ENCODE measurements at regions not wholly inside any gene's neighbourhood (a gene's known extent, or its start where the extent isn't known, plus 50 kb on each side); places are given as distances from the start of the nearest gene placed in this dataset.

DNA sequence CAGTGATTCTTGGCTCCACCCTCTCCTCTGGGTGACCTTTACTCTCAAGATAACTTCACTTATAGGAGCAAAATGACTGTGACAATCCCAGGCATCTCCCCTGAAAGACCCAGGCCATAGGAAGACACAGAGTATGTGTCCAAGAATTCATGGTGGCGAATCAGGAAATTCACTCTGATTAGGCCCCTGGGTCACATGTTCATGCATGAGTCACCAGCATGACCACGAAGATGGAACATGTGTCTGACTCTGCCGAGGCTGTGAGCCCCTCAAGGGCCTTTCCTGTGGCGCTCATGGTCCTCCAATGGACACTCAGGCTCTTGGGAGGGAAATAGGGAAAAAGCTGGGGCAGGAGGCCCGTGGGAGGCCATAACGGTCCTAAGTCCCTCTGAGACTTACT, 74.0 kb upstream of the TEX51 start:
- ChIA-PET CTCF (no interaction called here), POLR2A (no interaction called here), RAD21 (ENCODE audit: low non-redundant PET in 1 of 2, low total read pairs in 2 of 2, uncharacterized antibody in 2 of 2, unreplicated experiment in 2 of 2) (no interaction called here)
- no peaks in the 10 kb centered on the region for H3K9me2 ChIP-seq (ENCODE audit: insufficient read depth)
- H3K9ac ChIP-seq (ENCODE audit: low read length), result no peak overlapping the region
- no peak overlapping the region for H2AFZ ChIP-seq (ENCODE audit: low read depth, low read length, poor library complexity, severe bottlenecking)
- H3K4me3 ChIP-seq (replicated peaks in 1 of 2; ENCODE audit: low read depth in 1 of 2, low read length in 2 of 2), result no peak overlapping the region
- no peak overlapping the region for H3K4me2 ChIP-seq (ENCODE audit: low read length)
- no peaks in the 10 kb centered on the region for H3K36me3 ChIP-seq (ENCODE audit: control insufficient read depth in 1 of 2, insufficient read depth in 2 of 2, low read length in 2 of 2)
- TF ChIP-seq EGR1 (IDR thresholded peaks at IDR 0.05; ENCODE audit: low read depth) (no peak), RAD21 (IDR thresholded peaks at IDR 0.05; ENCODE audit: low read depth) (no peak), CEBPB (IDR thresholded peaks at IDR 0.05; ENCODE audit: low read depth) (no peak), POLR2A (IDR thresholded peaks at IDR 0.05; ENCODE audit: borderline replicate concordance, extremely low read depth, insufficient read depth, insufficient read length) (no peak)
- H3K27ac ChIP-seq (ENCODE audit: low read depth, low read length), result no peak overlapping the region
- no peaks in the 10 kb centered on the region for H3K9me3 ChIP-seq (ENCODE audit: control insufficient read depth in 1 of 2, insufficient read depth in 1 of 2, low read depth in 1 of 2, low read length in 2 of 2)
- H3K4me1 ChIP-seq (ENCODE audit: control insufficient read depth in 1 of 2, insufficient read depth in 2 of 2, low read length in 2 of 2), result no peaks in the 10 kb centered on the region
- BruUV-seq (replicated peaks), result no TSS peak
- ATAC-seq (no peak), DNase-seq (ENCODE audit: low read depth, low spot score) (no peak)
- H4K20me1 ChIP-seq (ENCODE audit: insufficient read depth), result no peaks in the 10 kb centered on the region
- no peaks in the 10 kb centered on the region for H3K79me2 ChIP-seq (ENCODE audit: insufficient read depth, low read length)
- intact Hi-C loops (cut with micrococcal nuclease), result no loop called here
- H3K27me3 ChIP-seq (ENCODE audit: insufficient read depth, low read length), result peaks cover 28% of the 10 kb centered on the region

GRCh38 chr2:126825316-126825715, 73.4 kb upstream of the TEX51 start:
- intact Hi-C loops (cut with micrococcal nuclease), result no loop called here
- no peak for ATAC-seq
- no peak overlapping the region for H3K4me2 ChIP-seq (ENCODE audit: low read length)
- H3K79me2 ChIP-seq (ENCODE audit: insufficient read depth, low read length), result no peaks in the 10 kb centered on the region
- peaks cover 27% of the 10 kb centered on the region for H3K27me3 ChIP-seq (ENCODE audit: insufficient read depth, low read length)
- ChIA-PET RAD21 (ENCODE audit: low non-redundant PET in 1 of 2, low total read pairs in 2 of 2, uncharacterized antibody in 2 of 2, unreplicated experiment in 2 of 2) (no interaction called here), CTCF (no interaction called here), POLR2A (no interaction called here)
- no peak for DNase-seq (ENCODE audit: low read depth, low spot score)
- no peak overlapping the region for H3K9ac ChIP-seq (ENCODE audit: low read length)
- no peaks in the 10 kb centered on the region for H3K4me1 ChIP-seq (ENCODE audit: control insufficient read depth in 1 of 2, insufficient read depth in 2 of 2, low read length in 2 of 2)
- no peak overlapping the region for H2AFZ ChIP-seq (ENCODE audit: low read depth, low read length, poor library complexity, severe bottlenecking)
- H4K20me1 ChIP-seq (ENCODE audit: insufficient read depth), result no peaks in the 10 kb centered on the region
- no peak overlapping the region for H3K4me3 ChIP-seq (replicated peaks in 1 of 2; ENCODE audit: low read depth in 1 of 2, low read length in 2 of 2)
- H3K36me3 ChIP-seq (ENCODE audit: control insufficient read depth in 1 of 2, insufficient read depth in 2 of 2, low read length in 2 of 2), result no peaks in the 10 kb centered on the region
- no TSS peak for BruUV-seq (replicated peaks)
- H3K9me2 ChIP-seq (ENCODE audit: insufficient read depth), result no peaks in the 10 kb centered on the region
- no peaks in the 10 kb centered on the region for H3K9me3 ChIP-seq (ENCODE audit: control insufficient read depth in 1 of 2, insufficient read depth in 1 of 2, low read depth in 1 of 2, low read length in 2 of 2)
- no peak overlapping the region for H3K27ac ChIP-seq (ENCODE audit: low read depth, low read length)
- TF ChIP-seq CBX3 (IDR thresholded peaks at IDR 0.05; ENCODE audit: low read depth) (no peak), ELF1 (IDR thresholded peaks at IDR 0.05; ENCODE audit: borderline replicate concordance, low read depth) (no peak), SP1 (IDR thresholded peaks at IDR 0.05; ENCODE audit: low read depth) (no peak), RAD21 (IDR thresholded peaks at IDR 0.05; ENCODE audit: low read depth) (no peak), POLR2AphosphoS5 (IDR thresholded peaks at IDR 0.05; ENCODE audit: low read depth, low read length) (no peak), EGR1 (IDR thresholded peaks at IDR 0.05; ENCODE audit: low read depth) (no peak), ZFX (IDR thresholded peaks at IDR 0.05) (no peak), POLR2A (IDR thresholded peaks at IDR 0.05; ENCODE audit: borderline replicate concordance, extremely low read depth, insufficient read depth, insufficient read length) (no peak), CEBPB (IDR thresholded peaks at IDR 0.05; ENCODE audit: low read depth) (no peak), YY1 (IDR thresholded peaks at IDR 0.05; ENCODE audit: extremely low read depth, insufficient replicate concordance, low read depth, low read length) (no peak), JUND (IDR thresholded peaks at IDR 0.05) (no peak), EZH2 (IDR thresholded peaks at IDR 0.05) (no peak), ZNF274 (IDR thresholded peaks at IDR 0.05; ENCODE audit: low read depth, low read length) (no peak), SIN3A (IDR thresholded peaks at IDR 0.05; ENCODE audit: low read depth) (no peak), REST (IDR thresholded peaks at IDR 0.05; ENCODE audit: low read depth) (no peak)
- TF ChIP-seq, protein P1, sequence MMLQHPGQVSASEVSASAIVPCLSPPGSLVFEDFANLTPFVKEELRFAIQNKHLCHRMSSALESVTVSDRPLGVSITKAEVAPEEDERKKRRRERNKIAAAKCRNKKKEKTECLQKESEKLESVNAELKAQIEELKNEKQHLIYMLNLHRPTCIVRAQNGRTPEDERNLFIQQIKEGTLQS (IDR thresholded peaks at IDR 0.05), result no peak
- TF ChIP-seq, protein P2, sequence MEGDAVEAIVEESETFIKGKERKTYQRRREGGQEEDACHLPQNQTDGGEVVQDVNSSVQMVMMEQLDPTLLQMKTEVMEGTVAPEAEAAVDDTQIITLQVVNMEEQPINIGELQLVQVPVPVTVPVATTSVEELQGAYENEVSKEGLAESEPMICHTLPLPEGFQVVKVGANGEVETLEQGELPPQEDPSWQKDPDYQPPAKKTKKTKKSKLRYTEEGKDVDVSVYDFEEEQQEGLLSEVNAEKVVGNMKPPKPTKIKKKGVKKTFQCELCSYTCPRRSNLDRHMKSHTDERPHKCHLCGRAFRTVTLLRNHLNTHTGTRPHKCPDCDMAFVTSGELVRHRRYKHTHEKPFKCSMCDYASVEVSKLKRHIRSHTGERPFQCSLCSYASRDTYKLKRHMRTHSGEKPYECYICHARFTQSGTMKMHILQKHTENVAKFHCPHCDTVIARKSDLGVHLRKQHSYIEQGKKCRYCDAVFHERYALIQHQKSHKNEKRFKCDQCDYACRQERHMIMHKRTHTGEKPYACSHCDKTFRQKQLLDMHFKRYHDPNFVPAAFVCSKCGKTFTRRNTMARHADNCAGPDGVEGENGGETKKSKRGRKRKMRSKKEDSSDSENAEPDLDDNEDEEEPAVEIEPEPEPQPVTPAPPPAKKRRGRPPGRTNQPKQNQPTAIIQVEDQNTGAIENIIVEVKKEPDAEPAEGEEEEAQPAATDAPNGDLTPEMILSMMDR (IDR thresholded peaks at IDR 0.05 in 2 of 3, conservative IDR thresholded peaks at IDR 0.05 in 1 of 3; ENCODE audit: borderline replicate concordance in 1 of 3, insufficient read depth in 1 of 3, low read depth in 2 of 3, low read length in 2 of 3), result no peak
- TF ChIP-seq, protein P3, sequence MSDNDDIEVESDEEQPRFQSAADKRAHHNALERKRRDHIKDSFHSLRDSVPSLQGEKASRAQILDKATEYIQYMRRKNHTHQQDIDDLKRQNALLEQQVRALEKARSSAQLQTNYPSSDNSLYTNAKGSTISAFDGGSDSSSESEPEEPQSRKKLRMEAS (IDR thresholded peaks at IDR 0.05), result no peak
